GM12801 (cell line): ENCODE measurements at regions not wholly inside any gene's neighbourhood (a gene's known extent, or its start where the extent isn't known, plus 50 kb on each side); places are given as distances from the start of the nearest gene placed in this dataset.

Source experiments
- TF ChIP-seq, protein P1 (sequence below): IDR thresholded peaks from one replicate; pipeline ENCODE4 v1.5.1; 2011; ENCODE audit warnings: control low read depth; ENCODE audit not compliant: insufficient read length; ENCODE audit errors: extremely low read depth

- TF ChIP-seq, protein P1, sequence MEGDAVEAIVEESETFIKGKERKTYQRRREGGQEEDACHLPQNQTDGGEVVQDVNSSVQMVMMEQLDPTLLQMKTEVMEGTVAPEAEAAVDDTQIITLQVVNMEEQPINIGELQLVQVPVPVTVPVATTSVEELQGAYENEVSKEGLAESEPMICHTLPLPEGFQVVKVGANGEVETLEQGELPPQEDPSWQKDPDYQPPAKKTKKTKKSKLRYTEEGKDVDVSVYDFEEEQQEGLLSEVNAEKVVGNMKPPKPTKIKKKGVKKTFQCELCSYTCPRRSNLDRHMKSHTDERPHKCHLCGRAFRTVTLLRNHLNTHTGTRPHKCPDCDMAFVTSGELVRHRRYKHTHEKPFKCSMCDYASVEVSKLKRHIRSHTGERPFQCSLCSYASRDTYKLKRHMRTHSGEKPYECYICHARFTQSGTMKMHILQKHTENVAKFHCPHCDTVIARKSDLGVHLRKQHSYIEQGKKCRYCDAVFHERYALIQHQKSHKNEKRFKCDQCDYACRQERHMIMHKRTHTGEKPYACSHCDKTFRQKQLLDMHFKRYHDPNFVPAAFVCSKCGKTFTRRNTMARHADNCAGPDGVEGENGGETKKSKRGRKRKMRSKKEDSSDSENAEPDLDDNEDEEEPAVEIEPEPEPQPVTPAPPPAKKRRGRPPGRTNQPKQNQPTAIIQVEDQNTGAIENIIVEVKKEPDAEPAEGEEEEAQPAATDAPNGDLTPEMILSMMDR = no peak
These were observed 864.3 kb upstream of the AGA start for GRCh38 chr4:178306565-178306964.

DNA sequence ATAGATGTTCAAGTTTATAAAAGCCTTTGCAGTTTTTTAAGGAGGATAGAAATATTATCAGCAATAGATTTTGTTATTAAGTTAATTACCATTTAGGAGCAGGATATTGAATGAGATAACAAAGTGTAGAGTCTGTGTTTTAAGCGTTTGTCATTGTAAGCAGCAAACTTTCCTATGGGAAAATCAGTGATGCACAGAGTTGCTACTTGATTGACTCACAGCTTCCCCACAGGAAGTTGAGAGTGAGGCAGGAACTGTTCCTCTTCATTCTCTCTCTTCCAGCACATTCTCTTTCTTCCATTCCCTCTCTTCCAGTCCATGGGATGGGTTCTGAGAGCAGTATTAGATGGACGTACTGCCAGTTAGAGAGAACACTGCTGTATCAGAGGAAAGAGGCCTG lies 867.7 kb upstream of the AGA start:
- TF ChIP-seq, protein P1 = no peak

GRCh38 chr4:178311997-178312396 lies 869.8 kb upstream of the AGA start:
- TF ChIP-seq, protein P1 = no peak

DNA sequence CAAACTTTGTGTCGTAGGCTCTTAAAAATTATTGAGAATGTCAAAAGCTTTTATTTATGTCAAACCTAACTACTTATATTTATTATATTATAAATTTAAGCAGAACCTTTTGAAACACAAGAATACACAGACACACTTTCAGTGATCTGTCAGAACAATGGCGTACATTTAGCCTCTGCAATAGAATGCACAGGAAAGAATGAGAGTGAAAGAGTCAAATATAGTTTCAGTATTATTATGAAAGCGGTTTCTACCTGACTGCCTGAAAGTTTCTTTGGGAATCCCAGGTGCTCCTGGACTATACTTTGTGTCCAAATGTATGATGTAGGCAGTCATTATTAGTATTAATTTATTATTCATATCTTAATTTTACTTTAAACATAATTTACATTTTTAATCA lies 872.0 kb upstream of the AGA start:
- TF ChIP-seq, protein P1 = no peak

GRCh38 chr4:178316211-178316610 lies 874.0 kb upstream of the AGA start:
- TF ChIP-seq, protein P1 = no peak

GRCh38 chr4:178320003-178320402 lies 877.8 kb upstream of the AGA start:
- TF ChIP-seq, protein P1 = no peak

DNA sequence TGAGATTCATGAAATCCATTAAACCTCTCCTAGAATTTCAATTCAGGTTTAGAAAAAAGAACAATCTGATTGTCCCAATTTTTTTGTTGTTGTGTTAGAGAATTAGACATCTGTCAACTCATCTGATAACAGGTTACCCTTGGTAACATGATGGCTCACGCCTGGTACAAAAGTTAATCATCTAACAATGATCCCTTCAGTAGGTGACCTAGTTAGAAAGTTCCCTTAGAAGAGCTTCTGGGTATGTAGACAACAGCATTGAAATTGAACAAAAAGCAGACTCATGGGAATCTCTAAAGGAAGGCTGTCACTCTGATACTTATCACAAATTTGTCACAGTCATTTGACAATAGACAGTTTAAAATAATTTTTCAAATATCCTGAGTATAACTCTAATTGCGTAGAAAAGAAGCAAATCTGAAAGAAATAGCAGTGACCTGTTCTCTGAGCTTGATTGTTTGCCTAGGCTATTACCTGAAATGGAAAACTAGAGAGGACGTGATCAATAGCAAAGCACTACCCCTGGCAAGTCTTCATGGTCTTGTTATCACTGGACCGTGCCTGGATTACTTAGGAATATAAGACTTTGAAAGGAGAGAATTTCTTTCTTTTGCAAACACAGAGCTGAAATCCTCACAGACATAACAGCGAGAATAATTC lies 880.4 kb upstream of the AGA start:
- TF ChIP-seq, protein P1 = no peak
